CD8-positive, alpha-beta memory T cell (primary cell): ENCODE measurements at regions not wholly inside any gene's neighbourhood (a gene's known extent, or its start where the extent isn't known, plus 50 kb on each side); places are given as distances from the start of the nearest gene placed in this dataset.

ENCODE experiments used
- CTCF ChIA-PET: fragments of 350-600 bp; sonication (Branson Sonifier 250); formaldehyde crosslinking; loops from one replicate; lab custom pipeline; 2021; ENCODE audit warnings: antibody characterized with exemption; lab: Charles Lee
- POLR2A ChIA-PET: fragments of 350-600 bp; sonication (Branson Sonifier 250); formaldehyde crosslinking; loops from one replicate; lab custom pipeline; 2021; ENCODE audit warnings: antibody characterized with exemption; lab: Charles Lee
- DNase-seq, 5 donors: peaks; one replicate each; pipeline versions ENCODE4 v3.0.0 to v3.0.0-alpha.2; 2020 to 2022; ENCODE audit warnings: mixed read lengths in 1 of 5
- H3K27ac ChIP-seq: one replicate; pipeline ENCODE4 v1.7.0; 2013; ENCODE audit warnings: low read depth, mild to moderate bottlenecking, low read length, moderate library complexity
- H3K27me3 ChIP-seq: 2 replicates; pipeline ENCODE4 v1.7.0; 2013; ENCODE audit warnings: low read length, mild to moderate bottlenecking; ENCODE audit not compliant: insufficient read depth, poor library complexity, severe bottlenecking
- H3K36me3 ChIP-seq: 2 replicates; pipeline ENCODE4 v1.7.0; 2013; ENCODE audit warnings: mild to moderate bottlenecking, low read length, moderate library complexity; ENCODE audit not compliant: insufficient read depth
- H3K4me1 ChIP-seq: 2 replicates; pipeline ENCODE4 v1.7.0; 2013; ENCODE audit warnings: mild to moderate bottlenecking, low read length, moderate library complexity; ENCODE audit not compliant: insufficient read depth
- H3K4me3 ChIP-seq: 2 replicates; pipeline ENCODE4 v1.7.0; 2013; ENCODE audit warnings: mild to moderate bottlenecking, low read length
- H3K9me3 ChIP-seq: 2 replicates; pipeline ENCODE4 v1.7.0; 2013; ENCODE audit warnings: mild to moderate bottlenecking, low read length
- H3K27ac Mint-ChIP-seq, 8 donors: one replicate each; pipeline ENCODE4 v1.8.0; 2020 to 2021; ENCODE audit warnings: mixed read lengths in 8 of 8, mild to moderate bottlenecking in 6 of 8, inconsistent platforms in 3 of 8, moderate library complexity in 3 of 8
- H3K27me3 Mint-ChIP-seq, 2 donors: one replicate each; pipeline ENCODE4 v1.8.0; 2020 to 2021; ENCODE audit warnings: mixed read lengths in 2 of 2, mild to moderate bottlenecking in 1 of 2, moderate library complexity in 1 of 2
- H3K36me3 Mint-ChIP-seq, 3 donors: one replicate each; pipeline ENCODE4 v1.8.0; 2020 to 2021; ENCODE audit warnings: mixed read lengths in 3 of 3, inconsistent platforms in 1 of 3, mild to moderate bottlenecking in 1 of 3
- H3K4me1 Mint-ChIP-seq, 3 donors: one replicate each; pipeline ENCODE4 v1.8.0; 2020 to 2021; ENCODE audit warnings: mixed read lengths in 3 of 3, inconsistent platforms in 1 of 3, mild to moderate bottlenecking in 1 of 3
- H3K4me3 Mint-ChIP-seq, 7 donors: one replicate each; pipeline ENCODE4 v1.8.0; 2020 to 2021; ENCODE audit warnings: mixed read lengths in 7 of 7, mild to moderate bottlenecking in 6 of 7, moderate library complexity in 4 of 7, inconsistent platforms in 2 of 7
- H3K9me3 Mint-ChIP-seq, 5 donors: one replicate each; pipeline ENCODE4 v1.8.0; 2020 to 2022; ENCODE audit warnings: mixed read lengths in 5 of 5, mild to moderate bottlenecking in 3 of 5, moderate library complexity in 2 of 5, inconsistent platforms in 1 of 5

GRCh38 chr4:134546279-134546678 lies 344.7 kb upstream of the PABPC4L start:
- DNase-seq = no peak
- ChIA-PET CTCF (no interaction called here), POLR2A (no interaction called here)
- Histone ChIP-seq H3K4me3 (no peak overlapping the region), H3K27me3 (no peaks in the 10 kb centered on the region), H3K4me1 (no peaks in the 10 kb centered on the region), H3K9me3 (no peaks in the 10 kb centered on the region), H3K27ac (no peak overlapping the region), H3K36me3 (no peaks in the 10 kb centered on the region)
- Mint-ChIP-seq H3K4me3 (no peak overlapping the region), H3K27me3 (peaks cover 0 to 1% of the 10 kb centered on the region in 2 donors), H3K9me3 (peaks cover 9 to 44% (median 22%) of the 10 kb centered on the region in 5 donors), H3K36me3 (no peaks in the 10 kb centered on the region), H3K27ac (no peak overlapping the region), H3K4me1 (no peaks in the 10 kb centered on the region)

- ChIA-PET CTCF (no interaction called here), POLR2A (no interaction called here)
- Histone ChIP-seq H3K27me3 (no peaks in the 10 kb centered on the region), H3K4me1 (no peaks in the 10 kb centered on the region), H3K4me3 (no peak overlapping the region), H3K27ac (no peak overlapping the region), H3K9me3 (no peaks in the 10 kb centered on the region), H3K36me3 (no peaks in the 10 kb centered on the region)
- DNase-seq = no peak
- Mint-ChIP-seq H3K27me3 (peaks cover 0 to 1% of the 10 kb centered on the region in 2 donors), H3K9me3 (peaks cover 14 to 48% (median 20%) of the 10 kb centered on the region in 5 donors), H3K27ac (no peak overlapping the region), H3K4me3 (no peak overlapping the region), H3K4me1 (no peaks in the 10 kb centered on the region), H3K36me3 (no peaks in the 10 kb centered on the region)
These were observed 342.7 kb upstream of the PABPC4L start for GRCh38 chr4:134544303-134544770.

GRCh38 chr4:134540588-134540987 lies 339.0 kb upstream of the PABPC4L start:
- Mint-ChIP-seq H3K9me3 (peaks cover 2 to 38% (median 8%) of the 10 kb centered on the region in 5 donors), H3K27ac (no peak overlapping the region), H3K4me3 (no peak overlapping the region), H3K27me3 (no peaks in the 10 kb centered on the region), H3K4me1 (no peaks in the 10 kb centered on the region), H3K36me3 (no peaks in the 10 kb centered on the region)
- Histone ChIP-seq H3K4me1 (no peaks in the 10 kb centered on the region), H3K36me3 (no peaks in the 10 kb centered on the region), H3K27me3 (no peaks in the 10 kb centered on the region), H3K4me3 (no peak overlapping the region), H3K27ac (no peak overlapping the region), H3K9me3 (no peaks in the 10 kb centered on the region)
- ChIA-PET CTCF (no interaction called here), POLR2A (no interaction called here)
- no peak for DNase-seq

GRCh38 chr4:134539729-134540231 lies 338.2 kb upstream of the PABPC4L start:
- Mint-ChIP-seq H3K36me3 (no peaks in the 10 kb centered on the region), H3K4me3 (no peak overlapping the region), H3K27ac (no peak overlapping the region), H3K9me3 (peaks cover 4 to 38% (median 9%) of the 10 kb centered on the region in 5 donors), H3K27me3 (no peaks in the 10 kb centered on the region), H3K4me1 (no peaks in the 10 kb centered on the region)
- no peak for DNase-seq
- Histone ChIP-seq H3K27ac (no peak overlapping the region), H3K27me3 (no peaks in the 10 kb centered on the region), H3K4me3 (no peak overlapping the region), H3K9me3 (no peaks in the 10 kb centered on the region), H3K36me3 (no peaks in the 10 kb centered on the region), H3K4me1 (no peaks in the 10 kb centered on the region)
- CTCF ChIA-PET = no interaction called here
- POLR2A ChIA-PET = no interaction called here

GRCh38 chr4:134537701-134538100 lies 336.1 kb upstream of the PABPC4L start:
- Histone ChIP-seq H3K36me3 (no peaks in the 10 kb centered on the region), H3K4me3 (no peak overlapping the region), H3K27me3 (no peaks in the 10 kb centered on the region), H3K27ac (no peak overlapping the region), H3K9me3 (no peaks in the 10 kb centered on the region), H3K4me1 (no peaks in the 10 kb centered on the region)
- CTCF ChIA-PET = no interaction called here
- Mint-ChIP-seq H3K4me3 (no peak overlapping the region), H3K27ac (no peak overlapping the region), H3K4me1 (no peaks in the 10 kb centered on the region), H3K9me3 (peaks cover 4 to 42% (median 13%) of the 10 kb centered on the region in 5 donors), H3K36me3 (no peaks in the 10 kb centered on the region), H3K27me3 (no peaks in the 10 kb centered on the region)
- DNase-seq = no peak
- POLR2A ChIA-PET = no interaction called here

GRCh38 chr4:134533068-134533467 lies 331.5 kb upstream of the PABPC4L start:
- H3K4me3 Mint-ChIP-seq = no peak overlapping the region
- no peaks in the 10 kb centered on the region for H3K36me3 Mint-ChIP-seq
- CTCF ChIA-PET = no interaction called here
- H3K27ac Mint-ChIP-seq = no peak overlapping the region
- no peaks in the 10 kb centered on the region for H3K27me3 Mint-ChIP-seq
- POLR2A ChIA-PET = no interaction called here
- peaks cover 7 to 30% (median 12%) of the 10 kb centered on the region in 5 donors for H3K9me3 Mint-ChIP-seq
- no peaks in the 10 kb centered on the region for H3K4me1 Mint-ChIP-seq
- no peak for DNase-seq
- no peaks in the 10 kb centered on the region for H3K27me3 ChIP-seq
- H3K9me3 ChIP-seq = no peaks in the 10 kb centered on the region
- no peaks in the 10 kb centered on the region for H3K36me3 ChIP-seq
- H3K4me1 ChIP-seq = no peaks in the 10 kb centered on the region
- no peak overlapping the region for H3K4me3 ChIP-seq
- no peak overlapping the region for H3K27ac ChIP-seq

GRCh38 chr4:134531013-134531412 lies 329.4 kb upstream of the PABPC4L start:
- Histone ChIP-seq H3K4me1 (no peaks in the 10 kb centered on the region), H3K9me3 (no peaks in the 10 kb centered on the region), H3K27me3 (no peaks in the 10 kb centered on the region), H3K4me3 (no peak overlapping the region), H3K36me3 (no peaks in the 10 kb centered on the region), H3K27ac (no peak overlapping the region)
- Mint-ChIP-seq H3K9me3 (peaks cover 5 to 33% (median 12%) of the 10 kb centered on the region in 5 donors), H3K27me3 (no peaks in the 10 kb centered on the region), H3K4me1 (no peaks in the 10 kb centered on the region), H3K4me3 (no peak overlapping the region), H3K27ac (no peak overlapping the region), H3K36me3 (no peaks in the 10 kb centered on the region)
- POLR2A ChIA-PET = no interaction called here
- CTCF ChIA-PET = no interaction called here
- no peak for DNase-seq

GRCh38 chr4:134529629-134530028 lies 328.0 kb upstream of the PABPC4L start:
- Histone ChIP-seq H3K27ac (no peak overlapping the region), H3K4me3 (no peak overlapping the region), H3K36me3 (no peaks in the 10 kb centered on the region), H3K4me1 (no peaks in the 10 kb centered on the region), H3K9me3 (no peaks in the 10 kb centered on the region), H3K27me3 (no peaks in the 10 kb centered on the region)
- CTCF ChIA-PET = no interaction called here
- no peak overlapping the region for H3K4me3 Mint-ChIP-seq
- POLR2A ChIA-PET = no interaction called here
- H3K9me3 Mint-ChIP-seq = peaks cover 3 to 35% (median 12%) of the 10 kb centered on the region in 5 donors
- H3K27me3 Mint-ChIP-seq = no peaks in the 10 kb centered on the region
- DNase-seq = no peak
- H3K27ac Mint-ChIP-seq = no peak overlapping the region
- no peaks in the 10 kb centered on the region for H3K36me3 Mint-ChIP-seq
- no peaks in the 10 kb centered on the region for H3K4me1 Mint-ChIP-seq
